NCI-H1694 treated with DMSO at 0.1 percent for 48 hours (cell line): ENCODE measurements at regions not wholly inside any gene's neighbourhood (a gene's known extent, or its start where the extent isn't known, plus 50 kb on each side); places are given as distances from the start of the nearest gene placed in this dataset.
"Not testable (repeated sequence)": the region's sequence is repeated elsewhere in the genome, so short reads cannot be mapped to it uniquely, and the experiment has no call there.

ENCODE experiments used
- DNase-seq: peaks from one replicate; lab custom pipeline; 2025; lab: John Stamatoyannopoulos, UW

DNA sequence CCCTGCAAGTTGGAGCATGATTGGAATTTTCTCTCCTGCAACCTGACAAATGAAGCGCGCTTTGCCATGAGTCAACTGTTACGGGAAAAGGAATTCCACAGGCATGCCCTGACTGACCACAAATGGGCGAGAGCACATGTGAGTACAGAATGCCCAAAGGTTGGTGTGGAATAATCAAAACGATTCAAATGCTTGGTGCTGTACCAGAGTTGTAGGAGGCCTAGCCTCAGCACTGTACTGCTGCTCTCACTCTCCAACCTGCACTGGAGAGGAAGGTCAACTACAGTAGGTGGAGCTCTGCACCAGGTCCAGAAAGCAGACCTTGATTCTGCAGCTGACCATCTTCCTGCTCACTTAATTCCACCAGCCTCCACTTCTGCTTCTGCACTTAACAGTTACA, 406.9 kb upstream of the ACTBL2 start:
- DNase-seq: no peak

DNA sequence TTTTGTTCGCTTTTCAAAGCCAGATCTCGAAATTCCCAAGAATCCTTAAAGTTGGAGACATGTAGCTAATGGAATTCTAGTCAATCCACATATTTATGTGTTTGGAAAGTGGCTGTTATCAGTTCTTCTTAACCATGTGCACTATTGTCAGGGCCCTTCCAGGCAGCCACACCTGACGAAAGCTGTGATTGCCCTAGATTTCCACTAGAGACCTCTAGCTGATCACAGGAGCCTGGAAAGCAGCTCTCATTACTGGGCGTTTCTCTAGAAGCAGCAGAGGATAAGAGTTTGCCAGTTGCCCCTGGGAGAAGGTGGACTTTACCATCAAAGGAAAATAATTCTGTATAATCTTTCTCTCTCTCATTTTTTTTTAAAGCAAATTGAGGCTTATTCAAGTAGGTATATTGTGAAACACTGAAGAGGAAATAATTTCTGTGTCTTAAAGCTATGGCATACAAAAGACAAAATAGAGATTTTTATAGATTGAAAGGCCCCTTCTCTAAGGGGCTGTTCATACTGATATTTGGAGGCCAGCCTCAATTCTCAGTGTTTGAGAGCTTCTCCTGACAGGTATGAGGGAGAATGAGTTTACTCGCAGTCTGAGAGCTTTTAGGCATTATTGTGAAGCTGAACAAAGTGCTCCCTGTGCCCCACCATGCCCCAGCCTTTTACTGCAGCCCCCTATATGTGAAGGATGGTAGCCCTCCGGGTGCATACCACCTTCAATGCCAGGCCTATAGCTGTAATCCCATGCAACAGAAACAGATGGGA, 405.4 kb upstream of the ACTBL2 start:
- DNase-seq: peak; percentile 49

DNA sequence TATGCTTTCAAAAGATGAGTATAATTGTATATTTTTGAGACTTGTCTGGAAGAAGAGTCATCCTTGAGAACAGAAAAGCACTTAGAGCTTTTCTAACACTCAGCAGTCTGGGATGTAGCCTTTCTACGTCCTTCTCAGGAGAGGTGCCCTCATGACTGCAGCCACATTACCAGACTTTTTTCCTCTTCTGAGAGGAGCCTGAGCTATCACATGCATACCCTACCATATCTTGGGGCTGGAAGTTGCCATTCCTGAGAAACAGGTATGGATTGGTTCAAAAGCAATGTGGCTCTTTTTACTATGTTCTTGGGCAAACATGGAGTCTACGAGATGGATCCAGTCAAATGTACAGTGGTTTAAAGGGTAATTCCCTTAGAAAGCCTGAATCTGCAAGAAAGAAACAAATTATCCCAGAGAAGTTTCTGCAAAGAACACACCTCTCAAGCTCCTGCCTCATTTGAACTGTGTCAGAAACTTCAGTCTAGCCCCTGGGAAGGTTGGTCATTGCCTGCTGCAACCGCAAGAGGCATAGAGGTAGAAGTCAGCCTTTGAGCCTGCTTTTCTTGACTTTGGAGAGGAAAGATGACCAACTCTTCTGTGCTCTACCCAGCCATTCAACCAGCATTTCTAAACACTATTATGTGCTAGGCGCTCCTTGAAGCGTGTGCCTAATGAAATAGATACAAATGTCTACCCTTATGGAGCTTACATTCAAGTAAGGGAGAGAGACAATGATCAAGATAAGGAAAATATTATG, 401.9 kb upstream of the ACTBL2 start:
- DNase-seq: no peak

DNA sequence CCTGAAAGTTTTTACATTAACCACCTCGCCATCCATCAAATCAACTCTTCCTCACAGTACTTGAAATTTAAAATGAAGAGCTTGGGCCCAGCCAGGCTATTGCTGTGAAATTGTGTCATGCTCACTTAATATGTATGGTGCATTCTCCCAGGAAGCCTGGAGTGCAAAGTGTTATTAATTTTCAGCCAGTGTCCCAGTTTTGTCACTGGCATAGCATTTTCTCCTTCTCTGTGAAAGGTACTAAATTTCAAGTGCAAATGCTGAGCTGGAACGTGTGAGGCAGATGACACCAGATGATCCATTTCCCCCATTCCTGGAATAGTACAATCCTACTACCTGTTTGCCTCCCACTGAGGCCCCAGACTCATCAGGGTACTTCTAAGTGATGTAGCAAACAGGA, 397.6 kb upstream of the ACTBL2 start:
- no peak for DNase-seq

DNA sequence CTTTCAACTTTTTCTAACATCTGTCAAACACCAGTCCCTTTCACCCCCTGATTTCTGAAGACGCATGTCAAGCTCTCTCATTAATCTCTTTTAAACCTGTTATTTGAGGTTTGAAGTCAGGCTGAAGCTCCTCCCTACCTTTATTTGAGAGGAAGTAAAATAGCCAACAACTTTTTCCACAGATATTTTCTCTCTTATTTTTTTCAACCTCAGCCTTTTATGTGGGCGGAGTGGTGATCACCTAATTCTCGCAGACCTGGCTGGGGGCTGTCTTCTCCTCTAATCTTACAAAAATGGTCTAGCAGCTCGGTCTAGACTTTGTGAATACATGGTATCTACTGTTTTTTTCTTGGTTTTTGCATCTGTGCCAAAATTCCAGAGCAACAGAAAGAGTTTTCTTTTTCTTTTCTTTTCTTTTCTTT, 395.7 kb upstream of the ACTBL2 start:
- DNase-seq: no peak

DNA sequence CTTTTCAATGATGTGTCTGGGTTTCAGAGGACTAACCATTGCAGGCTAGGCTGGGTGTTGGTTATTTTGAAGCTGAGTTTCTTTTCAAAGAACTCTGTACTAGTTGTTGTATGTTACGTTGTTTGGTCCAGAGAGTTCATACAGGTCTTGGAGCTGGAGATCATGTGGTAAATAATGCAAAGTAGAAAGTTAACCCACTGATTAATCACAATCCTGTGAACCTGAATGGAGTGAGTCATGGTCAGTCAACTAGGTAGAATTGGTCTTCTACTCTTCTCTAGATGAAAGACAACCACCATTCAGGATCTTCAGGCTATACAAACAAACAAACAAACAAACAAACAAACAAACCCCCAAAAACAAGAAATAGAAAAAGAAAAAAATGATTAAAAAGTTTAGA, 388.9 kb upstream of the ACTBL2 start:
- DNase-seq: no peak

DNA sequence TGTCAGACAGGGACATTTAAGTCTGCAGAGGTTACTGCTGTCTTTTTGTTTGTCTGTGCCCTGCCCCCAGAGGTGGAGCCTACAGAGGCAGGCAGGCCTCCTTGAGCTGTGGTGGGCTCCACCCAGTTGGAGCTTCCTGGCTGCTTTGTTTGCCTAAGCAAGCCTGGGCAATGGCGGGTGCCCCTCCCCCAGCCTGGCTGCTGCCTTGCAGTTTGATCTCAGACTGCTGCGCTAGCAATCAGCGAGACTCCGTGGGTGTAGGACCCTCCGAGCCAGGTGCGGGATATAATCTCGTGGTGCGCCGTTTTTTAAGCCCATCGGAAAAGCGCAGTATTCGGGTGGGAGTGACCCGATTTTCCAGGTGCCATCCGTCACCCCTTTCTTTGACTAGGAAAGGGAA, 387.7 kb upstream of the ACTBL2 start:
- not testable (repeated sequence) for DNase-seq

DNA sequence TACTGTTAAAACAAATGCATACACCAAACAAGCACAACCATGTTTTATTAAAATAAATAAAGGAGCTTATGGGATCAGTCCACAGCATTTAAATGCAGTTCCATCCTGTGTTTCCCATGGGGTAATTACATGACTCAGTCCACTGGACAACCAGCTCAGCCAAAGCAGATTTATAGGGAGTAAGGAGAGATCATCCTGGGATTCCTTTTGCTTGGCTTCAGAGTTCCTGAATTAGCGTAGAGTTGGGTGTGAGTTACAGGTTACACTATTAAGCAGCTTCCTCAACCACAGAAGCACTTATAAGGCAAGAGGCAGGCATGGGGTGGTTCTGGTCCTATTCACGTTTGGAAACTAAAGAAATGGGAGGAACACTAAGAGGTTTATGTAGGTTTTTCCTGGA, 381.1 kb upstream of the ACTBL2 start:
- DNase-seq: no peak

DNA sequence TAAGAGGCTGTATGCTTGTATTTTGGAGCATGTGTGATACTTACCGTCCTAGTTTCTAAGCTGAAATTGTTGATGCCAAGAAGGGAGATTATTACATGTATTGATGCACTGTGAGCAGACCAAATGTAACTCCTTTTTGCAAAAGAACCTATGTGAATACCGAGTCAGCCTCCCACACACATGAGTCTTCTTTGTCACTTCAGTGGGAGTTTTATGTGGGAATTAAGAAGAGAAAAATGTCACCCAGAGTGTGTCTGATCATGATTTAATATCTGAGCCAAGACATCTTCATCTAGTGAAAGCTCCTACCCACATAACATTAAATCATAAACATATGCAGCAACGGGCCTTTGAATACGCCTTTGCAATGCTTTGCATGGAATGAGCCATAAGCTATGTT, 380.3 kb upstream of the ACTBL2 start:
- DNase-seq: no peak

DNA sequence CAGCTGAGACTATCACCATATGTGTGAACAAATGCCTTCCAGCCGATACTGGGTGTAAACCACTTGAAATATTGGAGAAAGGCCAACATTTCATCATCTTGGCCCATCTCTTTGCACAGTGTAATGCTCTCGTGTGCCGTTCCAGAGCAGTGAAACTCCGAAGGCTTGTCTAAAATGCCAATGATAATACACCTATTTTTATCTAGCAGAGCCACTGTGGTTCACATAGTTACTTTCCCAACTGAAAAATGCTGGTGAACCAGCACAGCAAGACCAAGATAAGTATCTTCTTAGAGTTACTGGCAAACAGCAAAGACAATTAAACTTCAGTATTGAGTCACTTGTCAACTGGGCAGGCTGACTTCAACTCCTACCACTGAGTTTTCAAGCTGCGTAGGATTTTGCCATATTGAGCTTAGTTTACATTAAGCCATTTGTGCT, 379.9 kb upstream of the ACTBL2 start:
- DNase-seq: no peak

DNA sequence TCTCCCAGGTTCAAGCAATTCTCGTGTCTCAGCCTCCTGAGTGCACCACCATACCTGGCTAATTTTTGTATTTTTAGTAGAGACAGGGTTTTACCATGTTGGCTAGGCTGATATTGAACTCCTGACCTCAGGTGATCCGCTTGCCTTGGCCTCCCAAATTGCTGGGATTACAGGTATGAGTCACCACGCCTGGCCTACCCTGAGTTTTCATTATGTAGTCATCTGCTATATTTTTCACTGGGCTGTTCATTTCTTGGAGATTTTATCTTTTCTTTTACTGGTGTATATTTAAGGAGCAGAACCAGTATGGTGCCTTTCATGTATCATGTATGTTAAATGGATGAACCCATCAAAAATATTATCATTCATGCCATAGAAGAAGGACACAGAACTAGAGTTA, 377.0 kb upstream of the ACTBL2 start:
- DNase-seq: no peak

DNA sequence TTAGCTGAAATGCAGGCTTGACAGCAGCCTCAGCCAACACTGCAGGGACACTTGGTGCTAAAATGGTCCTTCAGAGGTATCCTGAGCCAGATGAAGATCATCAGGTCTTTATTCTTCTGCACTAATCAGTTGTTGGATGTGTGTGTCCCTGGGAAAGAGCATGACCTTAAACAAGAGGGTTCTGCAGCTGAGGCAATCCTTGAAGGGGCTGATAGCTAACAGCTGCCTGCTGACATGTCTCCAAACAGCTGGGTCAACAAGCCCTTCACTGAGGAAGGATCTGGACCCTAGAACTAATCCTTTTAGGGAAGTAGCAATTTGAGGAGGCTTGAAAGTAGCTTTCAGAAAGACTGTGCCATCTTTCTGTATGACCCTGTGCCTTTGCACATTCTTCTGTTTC, 376.3 kb upstream of the ACTBL2 start:
- no peak for DNase-seq

DNA sequence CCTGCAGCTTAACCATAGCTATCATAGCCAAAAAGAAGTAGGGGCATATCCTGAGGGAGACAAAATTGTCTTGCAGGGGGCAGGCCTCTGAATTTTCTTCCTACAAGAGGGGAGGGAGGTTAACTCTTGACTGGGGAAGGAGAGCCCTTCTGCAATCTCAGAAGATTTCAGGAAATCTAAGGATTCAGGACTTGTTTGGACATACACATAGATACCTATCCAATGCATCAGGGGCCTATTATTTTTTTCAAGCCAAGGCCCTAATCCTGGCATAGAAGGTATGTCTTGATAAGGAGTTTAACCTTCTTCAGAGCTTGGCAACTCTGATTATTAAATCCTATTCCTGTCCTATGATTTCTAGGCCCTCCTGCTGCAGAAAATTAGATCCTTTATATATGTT, 375.1 kb upstream of the ACTBL2 start:
- DNase-seq: no peak

DNA sequence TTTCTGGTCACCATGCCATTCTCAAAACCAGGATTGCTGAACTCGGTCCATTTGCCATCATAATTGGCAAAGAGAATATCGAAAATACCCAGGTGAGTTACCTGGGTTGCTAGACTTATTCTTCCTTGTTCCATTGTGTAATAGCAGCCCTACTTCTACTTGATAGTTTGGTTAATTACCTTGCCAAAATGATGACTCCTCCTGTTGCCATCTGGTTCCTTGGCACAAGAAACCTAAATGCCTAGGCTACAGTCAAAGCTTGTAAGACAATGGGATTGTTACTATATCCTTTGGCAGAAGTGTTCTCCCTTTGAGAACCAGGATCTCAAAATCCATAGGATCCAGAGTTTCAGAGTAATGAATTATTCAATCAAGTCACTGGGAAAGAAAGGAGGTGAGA, 373.2 kb upstream of the ACTBL2 start:
- DNase-seq: no peak

DNA sequence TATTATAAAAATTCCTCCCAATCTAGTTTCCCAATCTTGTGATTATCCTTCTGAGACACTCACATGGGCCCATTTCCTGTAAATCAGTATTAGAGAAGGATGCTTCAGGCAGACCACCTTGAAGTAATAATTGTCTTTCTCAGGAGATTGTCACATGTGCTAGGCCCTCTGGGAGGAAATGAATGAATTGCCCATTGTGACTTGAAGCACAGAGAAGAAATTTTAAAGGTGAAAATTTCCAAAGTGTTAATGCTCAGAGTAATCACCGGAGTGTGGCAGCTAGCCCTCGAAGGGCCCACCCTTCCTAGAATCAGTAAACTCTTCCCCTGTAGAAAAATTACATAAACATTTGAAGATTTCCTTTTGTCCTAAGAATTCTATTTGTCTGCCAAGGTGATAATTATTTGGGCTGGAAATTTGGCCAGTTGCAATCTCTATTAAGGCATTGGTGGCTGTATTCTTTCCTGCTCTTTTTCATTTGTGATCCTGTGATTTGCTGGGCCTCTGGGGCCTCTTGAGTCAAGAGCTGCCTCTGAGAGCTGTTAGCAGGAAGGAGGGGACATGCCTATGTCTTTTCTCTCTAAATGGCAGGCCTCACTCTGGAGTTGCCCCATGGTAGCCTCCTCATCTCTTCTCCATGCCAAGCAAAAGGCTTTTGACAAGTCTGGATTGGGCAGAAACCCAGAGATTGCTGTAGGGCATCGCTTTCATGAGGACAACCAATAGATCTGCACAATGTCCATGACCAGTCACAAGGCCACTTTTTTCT, 371.5 kb upstream of the ACTBL2 start:
- DNase-seq: no peak

DNA sequence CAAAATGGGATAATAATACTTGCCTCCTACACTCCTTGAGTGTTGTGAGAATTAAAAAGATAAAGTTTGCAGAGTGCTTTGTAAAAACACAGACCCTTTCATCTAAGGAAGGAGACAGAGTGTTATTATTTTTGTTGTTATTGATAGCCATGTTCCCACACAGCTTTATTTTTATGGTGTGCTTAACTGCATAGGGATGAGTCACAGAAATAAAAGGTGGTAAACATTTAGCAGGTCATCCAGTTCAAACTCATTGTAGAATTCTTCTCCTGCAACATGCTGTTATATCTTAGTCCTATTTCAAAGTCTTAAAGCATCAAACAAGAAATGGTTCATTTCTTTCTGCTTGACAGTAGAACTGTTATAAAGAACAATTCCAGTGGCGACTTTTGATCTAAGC, 367.5 kb upstream of the ACTBL2 start:
- DNase-seq: no peak

DNA sequence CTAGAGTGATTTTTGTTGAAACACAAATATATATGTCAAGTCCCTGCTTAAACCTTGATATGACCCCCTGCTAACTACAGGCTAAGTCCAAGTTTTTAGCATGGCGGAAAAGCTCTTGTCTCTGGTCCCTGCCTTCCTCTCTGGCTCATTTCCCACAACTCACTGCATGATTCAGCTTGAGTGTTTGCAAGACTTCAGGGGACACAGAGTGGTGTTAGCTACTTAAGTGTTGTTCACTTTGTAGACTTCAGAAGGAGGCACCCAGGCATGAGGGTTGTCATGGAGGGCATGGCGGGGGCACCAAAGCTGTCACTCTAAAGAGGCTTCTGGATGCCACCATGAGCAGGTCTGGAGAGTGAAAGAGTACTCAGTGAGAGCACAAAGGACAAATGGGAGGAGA, 362.4 kb upstream of the ACTBL2 start:
- no peak for DNase-seq

DNA sequence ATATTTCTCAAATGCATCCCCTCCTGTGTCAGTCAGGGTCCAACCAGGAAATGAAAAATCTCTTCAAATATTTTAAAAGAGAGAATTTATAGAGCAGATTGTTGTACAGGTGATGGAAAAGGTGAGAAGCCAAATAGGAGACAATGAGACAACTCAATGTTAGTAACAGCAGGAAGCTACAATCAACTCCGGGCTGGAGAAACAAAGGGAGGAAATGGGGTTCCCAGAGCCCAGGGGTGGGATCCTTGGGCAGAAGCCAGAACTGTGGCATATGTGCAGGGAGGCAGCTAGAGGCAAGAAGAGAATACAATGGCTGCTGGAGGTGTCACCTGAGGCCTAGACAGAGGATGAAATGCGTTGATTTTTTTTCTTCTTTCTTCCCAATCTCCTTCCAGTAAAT, 361.8 kb upstream of the ACTBL2 start:
- no peak for DNase-seq

DNA sequence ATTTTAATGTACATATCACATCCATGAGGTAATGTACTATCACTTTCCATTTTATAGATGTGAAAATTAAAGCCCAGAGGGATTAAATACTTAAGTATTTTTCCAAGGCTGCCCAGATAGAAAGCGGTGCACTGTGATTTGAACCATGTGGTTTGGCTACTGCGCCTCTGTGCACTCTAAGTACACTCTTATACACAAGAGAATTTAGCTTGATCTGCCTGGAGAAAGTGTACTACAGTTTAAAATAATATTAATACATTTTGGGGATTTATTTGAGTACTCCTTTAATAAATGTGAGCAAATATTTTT, 360.4 kb upstream of the ACTBL2 start:
- DNase-seq: no peak

DNA sequence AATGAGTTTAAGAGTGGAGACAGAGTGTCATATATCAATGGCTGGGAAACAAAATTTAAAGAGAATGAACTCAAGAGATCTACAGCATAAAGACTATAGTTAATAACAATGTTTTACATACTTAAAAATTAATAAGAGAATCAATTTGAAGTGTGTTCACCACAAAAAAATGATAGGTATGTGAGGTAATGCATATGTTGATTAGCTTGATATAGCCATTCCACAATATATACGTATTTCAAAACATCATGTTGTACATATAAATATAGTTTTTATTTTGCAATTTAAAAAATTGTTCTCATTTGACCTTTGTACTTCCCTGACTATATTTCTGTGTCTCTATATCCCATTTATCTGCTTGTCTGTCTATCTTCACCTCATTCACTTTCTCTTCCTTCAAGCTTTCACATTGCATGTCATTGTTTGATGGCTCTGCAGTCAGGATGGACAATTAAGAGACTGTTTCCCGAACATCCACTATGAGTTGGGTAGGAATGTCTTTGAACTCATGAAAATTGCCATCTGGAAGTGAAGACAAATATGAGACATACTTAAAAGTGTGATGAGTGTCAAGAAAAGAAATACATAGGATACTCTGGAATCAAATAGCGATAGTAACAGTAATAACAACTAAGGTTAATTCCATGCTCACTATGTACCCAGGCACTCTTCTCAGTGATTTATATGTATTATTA, 359.9 kb upstream of the ACTBL2 start:
- no peak for DNase-seq

DNA sequence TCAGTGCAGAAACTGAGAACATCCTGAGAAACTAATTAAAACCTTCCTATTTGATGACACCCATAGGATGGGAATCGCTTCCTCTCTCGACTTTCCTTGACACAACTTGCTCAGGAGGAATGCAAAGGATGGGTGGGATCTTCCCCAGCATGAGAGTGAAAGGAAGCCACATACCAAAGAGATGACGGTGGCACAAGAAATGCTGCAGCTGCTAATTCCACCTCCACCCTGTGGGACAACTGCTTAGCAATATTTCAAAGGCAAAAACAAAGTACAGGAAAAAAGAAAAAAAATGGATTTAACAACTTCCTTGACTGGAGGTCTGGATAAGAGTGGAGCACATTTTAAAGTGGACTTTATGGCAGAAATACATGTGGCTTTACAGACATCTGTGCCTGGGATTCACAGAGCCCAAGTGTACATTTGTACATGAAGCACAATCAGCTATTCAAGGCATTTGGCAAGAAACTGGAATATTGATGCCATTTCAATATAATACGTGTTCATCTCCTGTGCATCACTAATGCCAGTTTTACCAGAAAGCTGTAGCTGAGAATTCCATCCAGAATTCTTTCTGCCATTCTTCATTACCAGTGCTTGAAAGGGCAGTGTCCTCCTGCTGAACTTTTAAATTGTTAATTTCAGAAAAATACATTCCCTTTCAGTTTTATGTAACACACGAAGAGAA, 359.2 kb upstream of the ACTBL2 start:
- DNase-seq: no peak
